Keratinocyte (primary cell): ENCODE measurements at regions not wholly inside any gene's neighbourhood (a gene's known extent, or its start where the extent isn't known, plus 50 kb on each side); places are given as distances from the start of the nearest gene placed in this dataset.

Experiments
- DNase-seq: peaks from one replicate; pipeline ENCODE4 v3.0.0-alpha.2; 2011; ENCODE audit warnings: low read depth, missing footprints, low spot score
- FAIRE-seq: peaks from 2 replicates; lab custom pipeline; 2011; peaks lifted over from hg19 to GRCh38; lab: Jason Lieb, UNC
- H2AFZ ChIP-seq: 2 replicates; pipeline ENCODE4 v1.6.0; 2012; ENCODE audit warnings: low read length, control low read depth, inconsistent platforms; ENCODE audit not compliant: control insufficient read depth
- H3K27ac ChIP-seq: 2 replicates; pipeline ENCODE4 v1.5.1; 2011; ENCODE audit warnings: low read length; ENCODE audit not compliant: control insufficient read depth, insufficient read depth
- H3K27me3 ChIP-seq: 3 replicates; pipeline ENCODE4 v1.6.0; 2011; ENCODE audit warnings: low read length; ENCODE audit not compliant: control insufficient read depth, insufficient read depth; ENCODE audit errors: extremely low read depth
- H3K36me3 ChIP-seq, 2 experiments: 2 replicates in 1 of 2; 3 replicates in 1 of 2; pipeline ENCODE4 v1.5.1; 2011; ENCODE audit warnings: low read length in 2 of 2, mild to moderate bottlenecking in 1 of 2; ENCODE audit not compliant: control insufficient read depth in 2 of 2, insufficient read depth in 2 of 2; ENCODE audit errors: extremely low read depth in 1 of 2
- H3K4me1 ChIP-seq: 3 replicates; pipeline ENCODE4 v1.5.1; 2011; ENCODE audit warnings: low read length; ENCODE audit not compliant: control insufficient read depth, insufficient read depth; ENCODE audit errors: extremely low read depth
- H3K4me2 ChIP-seq: 3 replicates; pipeline ENCODE4 v1.6.0; 2011; ENCODE audit warnings: low read depth, low read length; ENCODE audit not compliant: control insufficient read depth, insufficient read depth; ENCODE audit errors: extremely low read depth
- H3K4me3 ChIP-seq, 3 experiments: fragments of 200-600 bp in 1 of 3; sonication (generic) in 1 of 3; 2 replicates in 2 of 3; 3 replicates in 1 of 3; pipeline ENCODE4 v1.5.1; 2011 to 2016; ENCODE audit warnings: low read length in 3 of 3, mild to moderate bottlenecking in 3 of 3, control low read depth in 2 of 3, inconsistent platforms in 1 of 3, low read depth in 1 of 3, mixed read lengths in 1 of 3, mixed run types in 1 of 3, moderate library complexity in 1 of 3; ENCODE audit not compliant: control insufficient read depth in 2 of 3, insufficient read depth in 2 of 3; ENCODE audit errors: extremely low read depth in 1 of 3
- H3K79me2 ChIP-seq: 2 replicates; pipeline ENCODE4 v1.6.0; 2012; ENCODE audit warnings: low read length; ENCODE audit not compliant: control insufficient read depth, insufficient read depth
- H3K9ac ChIP-seq: 3 replicates; pipeline ENCODE4 v1.6.0; 2011; ENCODE audit warnings: low read length; ENCODE audit not compliant: control insufficient read depth, insufficient read depth; ENCODE audit errors: extremely low read depth
- H3K9me1 ChIP-seq: 3 replicates; pipeline ENCODE4 v1.6.0; 2011; ENCODE audit warnings: low read length; ENCODE audit not compliant: control insufficient read depth, insufficient read depth; ENCODE audit errors: extremely low read depth
- H3K9me3 ChIP-seq: 2 replicates; pipeline ENCODE4 v1.5.1; 2012; ENCODE audit warnings: low read depth, low read length; ENCODE audit not compliant: control insufficient read depth
- H4K20me1 ChIP-seq: 3 replicates; pipeline ENCODE4 v1.6.0; 2011; ENCODE audit warnings: low read length; ENCODE audit not compliant: control insufficient read depth, insufficient read depth; ENCODE audit errors: extremely low read depth
- EZH2 ChIP-seq: IDR thresholded peaks from one replicate; pipeline ENCODE4 v1.6.1; 2012; ENCODE audit warnings: inconsistent platforms, mild to moderate bottlenecking, low read length, moderate library complexity
- dilution Hi-C: fragments of 300-500 bp; cut with MboI; formaldehyde crosslinking; loops from one replicate; pipeline ENCODE4 v1.7.0; 2020; ENCODE audit warnings: low sequenced_read_pairs; ENCODE audit not compliant: extremely low pct_ligation_motif_present
- TF ChIP-seq, protein P1 (sequence below), 3 experiments: IDR thresholded peaks in 1 of 3; conservative IDR thresholded peaks in 1 of 3; optimal IDR thresholded peaks in 1 of 3; 2 replicates in 2 of 3; 3 replicates in 1 of 3; pipeline versions ENCODE3 to v1.5.1; 2011; ENCODE audit warnings: low read length in 3 of 3, mild to moderate bottlenecking in 3 of 3, moderate library complexity in 2 of 3, control low read depth in 1 of 3, inconsistent platforms in 1 of 3; ENCODE audit not compliant: insufficient read depth in 2 of 3; ENCODE audit errors: extremely low read depth in 1 of 3

DNA sequence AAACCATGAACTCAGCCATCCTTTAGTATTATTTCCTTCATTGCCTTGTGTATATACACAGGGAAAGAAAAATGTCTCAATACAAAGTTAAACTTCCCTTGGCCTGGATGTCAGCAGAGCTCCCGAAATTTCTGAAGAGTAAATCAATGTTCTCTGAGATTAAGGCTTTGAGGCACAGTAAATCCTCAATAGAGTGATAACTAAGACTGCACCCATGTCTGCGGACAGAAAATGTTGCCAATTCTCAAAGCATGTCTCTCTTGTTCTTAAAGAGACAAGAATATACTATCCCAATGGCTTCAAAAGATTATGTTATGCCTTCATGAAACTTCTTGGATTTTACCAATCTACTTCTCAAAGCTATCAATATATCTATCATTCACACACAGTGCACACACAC, 1196.7 kb upstream of the TENM4 start:
- FAIRE-seq (no peak), DNase-seq (no peak)
- no peak overlapping the region for H3K27ac ChIP-seq
- dilution Hi-C loops, result no loop called here
- H2AFZ ChIP-seq, result no peak overlapping the region
- H3K4me2 ChIP-seq, result no peak overlapping the region
- no peaks in the 10 kb centered on the region for H3K9me3 ChIP-seq
- no peaks in the 10 kb centered on the region for H3K36me3 ChIP-seq
- H3K4me3 ChIP-seq, result no peak overlapping the region
- no peaks in the 10 kb centered on the region for H3K27me3 ChIP-seq
- TF ChIP-seq EZH2, result no peak
- TF ChIP-seq, protein P1, sequence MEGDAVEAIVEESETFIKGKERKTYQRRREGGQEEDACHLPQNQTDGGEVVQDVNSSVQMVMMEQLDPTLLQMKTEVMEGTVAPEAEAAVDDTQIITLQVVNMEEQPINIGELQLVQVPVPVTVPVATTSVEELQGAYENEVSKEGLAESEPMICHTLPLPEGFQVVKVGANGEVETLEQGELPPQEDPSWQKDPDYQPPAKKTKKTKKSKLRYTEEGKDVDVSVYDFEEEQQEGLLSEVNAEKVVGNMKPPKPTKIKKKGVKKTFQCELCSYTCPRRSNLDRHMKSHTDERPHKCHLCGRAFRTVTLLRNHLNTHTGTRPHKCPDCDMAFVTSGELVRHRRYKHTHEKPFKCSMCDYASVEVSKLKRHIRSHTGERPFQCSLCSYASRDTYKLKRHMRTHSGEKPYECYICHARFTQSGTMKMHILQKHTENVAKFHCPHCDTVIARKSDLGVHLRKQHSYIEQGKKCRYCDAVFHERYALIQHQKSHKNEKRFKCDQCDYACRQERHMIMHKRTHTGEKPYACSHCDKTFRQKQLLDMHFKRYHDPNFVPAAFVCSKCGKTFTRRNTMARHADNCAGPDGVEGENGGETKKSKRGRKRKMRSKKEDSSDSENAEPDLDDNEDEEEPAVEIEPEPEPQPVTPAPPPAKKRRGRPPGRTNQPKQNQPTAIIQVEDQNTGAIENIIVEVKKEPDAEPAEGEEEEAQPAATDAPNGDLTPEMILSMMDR (optimal IDR thresholded peaks at IDR 0.05 in 1 of 3, IDR thresholded peaks at IDR 0.05 in 1 of 3, conservative IDR thresholded peaks at IDR 0.05 in 1 of 3; ENCODE audit: extremely low read depth in 1 of 3, insufficient read depth in 2 of 3, low read length in 3 of 3), result no peak
- H3K9me1 ChIP-seq, result no peaks in the 10 kb centered on the region
- H4K20me1 ChIP-seq, result no peaks in the 10 kb centered on the region
- H3K9ac ChIP-seq, result no peak overlapping the region
- H3K4me1 ChIP-seq, result peaks cover 14% of the 10 kb centered on the region
- no peaks in the 10 kb centered on the region for H3K79me2 ChIP-seq

DNA sequence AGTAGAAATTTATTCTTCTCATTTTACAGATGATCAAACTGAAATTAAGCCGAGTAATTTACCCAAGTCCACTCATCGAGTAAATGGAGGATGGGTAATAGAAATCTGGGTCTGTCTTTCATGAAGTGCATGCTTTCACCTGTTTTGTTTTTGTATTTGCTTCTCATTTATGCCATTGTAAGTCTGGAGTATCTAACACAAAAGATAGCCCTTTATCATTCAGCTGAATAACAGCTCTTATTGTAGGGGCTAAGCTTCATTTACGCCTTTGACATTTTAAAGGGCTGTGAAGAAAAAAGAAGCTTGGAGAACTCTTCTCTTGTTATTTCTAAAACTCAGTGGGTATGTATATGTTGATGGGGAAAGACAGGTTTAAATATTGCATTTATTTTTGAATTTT, 1196.2 kb upstream of the TENM4 start:
- Histone ChIP-seq H3K4me2 (no peak overlapping the region), H4K20me1 (no peaks in the 10 kb centered on the region), H3K27me3 (no peaks in the 10 kb centered on the region), H3K4me3 (no peak overlapping the region), H2AFZ (no peak overlapping the region), H3K79me2 (no peaks in the 10 kb centered on the region), H3K9me1 (no peaks in the 10 kb centered on the region), H3K36me3 (no peaks in the 10 kb centered on the region), H3K4me1 (peaks cover 14% of the 10 kb centered on the region), H3K27ac (no peak overlapping the region), H3K9ac (no peak overlapping the region), H3K9me3 (no peaks in the 10 kb centered on the region)
- FAIRE-seq, result no peak
- TF ChIP-seq, protein P1 (optimal IDR thresholded peaks at IDR 0.05 in 1 of 3, IDR thresholded peaks at IDR 0.05 in 1 of 3, conservative IDR thresholded peaks at IDR 0.05 in 1 of 3; ENCODE audit: extremely low read depth in 1 of 3, insufficient read depth in 2 of 3, low read length in 3 of 3), result no peak
- TF ChIP-seq EZH2, result no peak
- dilution Hi-C loops, result no loop called here
- DNase-seq, result no peak
